Activated CD4-positive, alpha-beta memory T cell treated with anti-CD3 and anti-CD28 coated beads for 36 hours (primary cell): ENCODE measurements at regions not wholly inside any gene's neighbourhood (a gene's known extent, or its start where the extent isn't known, plus 50 kb on each side); places are given as distances from the start of the nearest gene placed in this dataset.

Source experiments
- CTCF ChIA-PET: fragments of 350-600 bp; sonication (Branson Sonifier 250); formaldehyde crosslinking; loops from one replicate; lab custom pipeline; 2021; ENCODE audit warnings: antibody characterized with exemption, inconsistent platforms; lab: Charles Lee
- POLR2A ChIA-PET: fragments of 350-600 bp; sonication (Branson Sonifier 250); formaldehyde crosslinking; loops from one replicate; lab custom pipeline; 2021; ENCODE audit warnings: antibody characterized with exemption; lab: Charles Lee
- DNase-seq: peaks from one replicate; pipeline ENCODE4 v3.0.0-alpha.2; 2020
- H3K27ac Mint-ChIP-seq: one replicate; pipeline ENCODE4 v1.8.0; 2021; ENCODE audit warnings: mixed read lengths
- H3K27me3 Mint-ChIP-seq: one replicate; pipeline ENCODE4 v1.8.0; 2021; ENCODE audit warnings: mixed read lengths
- H3K36me3 Mint-ChIP-seq: one replicate; pipeline ENCODE4 v1.8.0; 2021; ENCODE audit warnings: mixed read lengths
- H3K4me1 Mint-ChIP-seq: one replicate; pipeline ENCODE4 v1.8.0; 2021; ENCODE audit warnings: low read depth, mixed read lengths
- H3K4me3 Mint-ChIP-seq: one replicate; pipeline ENCODE4 v1.8.0; 2021; ENCODE audit warnings: mild to moderate bottlenecking, mixed read lengths
- H3K9me3 Mint-ChIP-seq: one replicate; pipeline ENCODE4 v1.8.0; 2021; ENCODE audit warnings: mixed read lengths
- intact Hi-C: fragments of 100-400 bp; cut with micrococcal nuclease; formaldehyde crosslinking; loops from one replicate; pipeline ENCODE4 v1.15.1; 2023

DNA sequence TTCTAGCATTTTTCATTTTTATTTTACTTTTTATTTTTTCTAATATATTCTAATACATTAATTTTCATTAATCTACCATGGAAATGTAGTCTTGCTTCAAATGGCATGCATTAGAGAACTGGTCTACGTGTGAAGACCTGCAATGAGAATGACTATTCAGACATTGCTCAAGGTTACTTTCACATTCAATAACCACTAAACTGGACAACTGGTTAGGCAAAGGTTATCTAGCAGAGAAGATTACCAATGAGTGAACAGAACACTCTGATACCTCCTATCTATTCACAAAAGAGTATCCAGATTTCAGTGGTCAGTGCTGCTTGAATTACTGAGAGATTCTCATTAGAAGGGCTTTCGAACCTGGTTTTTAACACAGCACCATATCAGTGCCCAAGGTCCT lies 58.9 kb upstream of the ARHGAP24 start:
- no peaks in the 10 kb centered on the region for H3K9me3 Mint-ChIP-seq
- no peak for DNase-seq
- H3K4me3 Mint-ChIP-seq = no peak overlapping the region
- H3K36me3 Mint-ChIP-seq = no peaks in the 10 kb centered on the region
- H3K4me1 Mint-ChIP-seq = no peaks in the 10 kb centered on the region
- H3K27ac Mint-ChIP-seq = no peak overlapping the region
- CTCF ChIA-PET = no interaction called here
- H3K27me3 Mint-ChIP-seq = no peaks in the 10 kb centered on the region
- POLR2A ChIA-PET = no interaction called here
- intact Hi-C loops = no loop called here

DNA sequence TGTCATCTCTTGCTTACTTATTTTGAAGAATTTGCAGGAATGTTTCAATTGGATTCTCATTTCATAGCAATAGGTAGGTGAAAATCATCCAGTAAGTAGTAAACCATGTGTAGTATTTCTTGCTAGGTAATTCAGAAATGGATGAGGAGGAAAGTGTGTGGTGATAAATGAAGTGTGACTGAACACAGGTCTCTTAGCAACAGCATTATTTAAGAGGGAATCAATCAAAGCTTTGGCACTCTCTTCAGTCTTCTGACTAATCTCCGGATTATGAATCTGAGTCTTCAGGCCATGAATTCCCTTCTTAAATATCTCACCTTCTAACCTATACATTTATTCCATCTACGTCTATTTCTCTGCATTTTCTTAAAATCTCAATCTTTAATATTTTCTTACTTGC lies 55.8 kb upstream of the ARHGAP24 start:
- no peak overlapping the region for H3K27ac Mint-ChIP-seq
- H3K4me3 Mint-ChIP-seq = no peak overlapping the region
- ChIA-PET POLR2A (no interaction called here), CTCF (no interaction called here)
- no peaks in the 10 kb centered on the region for H3K36me3 Mint-ChIP-seq
- intact Hi-C loops = no loop called here
- no peaks in the 10 kb centered on the region for H3K9me3 Mint-ChIP-seq
- no peaks in the 10 kb centered on the region for H3K4me1 Mint-ChIP-seq
- DNase-seq = no peak
- H3K27me3 Mint-ChIP-seq = no peaks in the 10 kb centered on the region

DNA sequence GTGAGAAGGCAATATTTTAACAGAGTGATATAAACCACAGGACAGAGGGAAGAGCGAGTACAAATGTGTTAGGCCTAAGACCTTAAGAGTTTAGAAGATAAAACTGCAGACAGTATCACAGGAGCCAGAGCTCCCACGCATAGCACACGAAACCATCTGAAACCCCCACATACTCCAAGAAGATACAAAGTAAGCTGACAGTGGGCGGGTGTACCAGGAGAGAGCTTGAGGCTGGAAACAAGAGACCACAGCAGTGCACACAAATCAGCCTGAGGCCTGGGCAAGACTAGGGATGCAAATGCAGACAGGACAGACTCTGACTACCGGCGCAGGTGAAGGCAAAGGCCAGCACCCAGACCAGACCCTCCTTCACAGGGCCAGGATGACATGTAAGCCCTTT lies 54.1 kb upstream of the ARHGAP24 start:
- intact Hi-C loops = no loop called here
- POLR2A ChIA-PET = no interaction called here
- Mint-ChIP-seq H3K27me3 (no peaks in the 10 kb centered on the region), H3K4me1 (no peaks in the 10 kb centered on the region), H3K36me3 (no peaks in the 10 kb centered on the region), H3K9me3 (no peaks in the 10 kb centered on the region), H3K27ac (no peak overlapping the region), H3K4me3 (no peak overlapping the region)
- no peak for DNase-seq
- CTCF ChIA-PET = no interaction called here

DNA sequence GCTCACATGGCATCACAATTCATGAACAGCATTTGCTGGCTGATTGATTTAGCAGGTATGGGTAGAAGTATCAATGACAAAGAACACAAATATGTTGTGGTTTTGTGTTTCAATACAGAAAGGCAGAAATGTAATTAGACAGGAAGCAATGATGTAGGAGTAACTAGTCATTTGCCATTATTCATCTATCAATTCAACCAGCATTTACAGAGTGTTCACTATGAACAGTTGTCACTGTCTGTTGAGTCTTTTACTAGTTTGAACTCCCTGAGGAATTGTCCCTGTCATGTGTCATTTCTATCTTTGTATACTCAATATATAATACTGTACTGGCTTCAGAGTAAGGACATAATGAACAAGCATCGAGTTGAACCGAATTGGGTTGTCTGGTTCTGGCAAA lies 51.5 kb upstream of the ARHGAP24 start:
- no peaks in the 10 kb centered on the region for H3K4me1 Mint-ChIP-seq
- DNase-seq = no peak

More for the DNA sequence above, 51.5 kb upstream of the ARHGAP24 start:
- intact Hi-C loops = no loop called here
- H3K36me3 Mint-ChIP-seq = no peaks in the 10 kb centered on the region
- peaks cover 2% of the 10 kb centered on the region for H3K9me3 Mint-ChIP-seq
- ChIA-PET CTCF (no interaction called here), POLR2A (no interaction called here)
- no peak overlapping the region for H3K27ac Mint-ChIP-seq
- H3K4me3 Mint-ChIP-seq = no peak overlapping the region
- no peaks in the 10 kb centered on the region for H3K27me3 Mint-ChIP-seq
